ENCODE measurements at regions not wholly inside any gene's neighbourhood (a gene's known extent, or its start where the extent isn't known, plus 50 kb on each side); places are given as distances from the start of the nearest gene placed in this dataset.

GRCh38 chr1:232105561-232105960 lies 479.0 kb downstream of the DISC1 start:
- no peaks in the 10 kb centered on the region for H3K9me3 ChIP-seq (ENCODE audit: control insufficient read depth, insufficient read depth, low read length)
- no peak overlapping the region for H3K4me2 ChIP-seq (ENCODE audit: low read depth, low read length)
- H2BK15ac ChIP-seq (ENCODE audit: low read depth, low read length) = no peak overlapping the region
- no peaks in the 10 kb centered on the region for H3K4me1 ChIP-seq (ENCODE audit: control insufficient read depth, insufficient read depth, low read length)
- intact Hi-C loops (cut with micrococcal nuclease) (no loop called here), in situ Hi-C loops (cut with MboI; ENCODE audit: low sequenced_read_pairs) (no loop called here), dilution Hi-C loops (cut with HindIII; ENCODE audit: low sequenced_read_pairs, unreplicated experiment) (no loop called here)
- H3K18ac ChIP-seq (ENCODE audit: low read depth, low read length) = no peak overlapping the region
- no peak overlapping the region for H3K27ac ChIP-seq (ENCODE audit: insufficient read depth, low read length)
- H3K9me1 ChIP-seq (ENCODE audit: insufficient read depth, low read length) = no peaks in the 10 kb centered on the region; the same call in 1 of the 2 replicates
- H4K5ac ChIP-seq (ENCODE audit: low read depth, low read length) = no peak overlapping the region
- H4K8ac ChIP-seq (ENCODE audit: low read depth in 2 of 2, low read length in 2 of 2) = no peak overlapping the region
- no peaks in the 10 kb centered on the region for H3K79me1 ChIP-seq (ENCODE audit: low read depth in 1 of 2, low read length in 2 of 2)
- POLR2A ChIA-PET (ENCODE audit: unreplicated experiment) = no interaction called here
- ATAC-seq (ENCODE audit: low read depth) = no peak
- no peak overlapping the region for H2BK20ac ChIP-seq (ENCODE audit: low read depth, low read length)
- no peak for DNase-seq
- no peaks in the 10 kb centered on the region for H4K20me1 ChIP-seq (ENCODE audit: insufficient read depth, low read length)
- H3K4me3 ChIP-seq (ENCODE audit: insufficient read depth, low read depth, low read length) = no peak overlapping the region
- no peak overlapping the region for H3K14ac ChIP-seq (replicated peaks; ENCODE audit: low read depth, low read length)
- no peak overlapping the region for H2AK9ac ChIP-seq (replicated peaks; ENCODE audit: low read depth, low read length, poor library complexity)
- no peaks in the 10 kb centered on the region for H3K36me3 ChIP-seq (ENCODE audit: control insufficient read depth, insufficient read depth, low read length)
- no peak overlapping the region for H2BK5ac ChIP-seq (ENCODE audit: low read depth, low read length, poor library complexity, severe bottlenecking)
- no peak overlapping the region for H4K91ac ChIP-seq (ENCODE audit: insufficient read depth, low read depth, low read length)
- no peak overlapping the region for H3K4ac ChIP-seq (ENCODE audit: low read depth, low read length)
- no peak overlapping the region for H2AK5ac ChIP-seq (ENCODE audit: low read depth, low read length)
- H3K9ac ChIP-seq (ENCODE audit: low read depth, low read length) = no peak overlapping the region
- CTCF ChIA-PET = no interaction called here
- no TSS peak for BruUV-seq (replicated peaks)
- TF ChIP-seq RFX5 (IDR thresholded peaks at IDR 0.05; ENCODE audit: low read depth, low read length) (no peak), CHD1 (IDR thresholded peaks at IDR 0.05; ENCODE audit: low read depth, low read length) (no peak), USF2 (IDR thresholded peaks at IDR 0.05; ENCODE audit: low read depth, low read length) (no peak), ELK1 (IDR thresholded peaks at IDR 0.05; ENCODE audit: borderline replicate concordance, low read depth, low read length) (no peak), SMC3 (IDR thresholded peaks at IDR 0.05; ENCODE audit: low read depth, low read length) (no peak), MAZ (IDR thresholded peaks at IDR 0.05; ENCODE audit: borderline replicate concordance, low read depth, low read length) (no peak), CTCF (conservative IDR thresholded peaks at IDR 0.05; ENCODE audit: low read depth, low read length) (no peak), FOS (IDR thresholded peaks at IDR 0.05; ENCODE audit: low read depth, low read length) (no peak)
- peaks cover 6% of the 10 kb centered on the region for H3K27me3 ChIP-seq (ENCODE audit: control insufficient read depth, insufficient read depth, low read length)
- no peak overlapping the region for H3K56ac ChIP-seq (ENCODE audit: extremely low read depth, insufficient read depth, low read length)
- H3K23ac ChIP-seq (ENCODE audit: low read depth, low read length) = no peak overlapping the region
- no CpG with 5 or more reads among the region's 7 CpGs for WGBS, 2 experiments (ENCODE audit: extremely low coverage in 2 of 2, insufficient read length in 1 of 2)
- H2BK120ac ChIP-seq (ENCODE audit: low read depth, low read length) = no peak overlapping the region
- no peak overlapping the region for H2AFZ ChIP-seq (replicated peaks; ENCODE audit: low read length, poor library complexity)

All from IMR-90 (cell line).